GM23338 (cell line): ENCODE measurements at regions not wholly inside any gene's neighbourhood (a gene's known extent, or its start where the extent isn't known, plus 50 kb on each side); places are given as distances from the start of the nearest gene placed in this dataset.

Experiments used
- ATAC-seq: fragments of 200-7000 bp; cut with Tn5 transposase; 3 replicates; pipeline ENCODE4 v1.9.1; 2020
- DNase-seq: peaks from one replicate; pipeline ENCODE4 v3.0.0-alpha.2; 2015; ENCODE audit warnings: low spot score
- H2AFZ ChIP-seq: fragments of 200-600 bp; sonication (generic); 2 replicates; pipeline ENCODE4 v1.8.0; 2016; ENCODE audit warnings: antibody characterized with exemption, mild to moderate bottlenecking, moderate library complexity
- H3F3A ChIP-seq: fragments of 200-600 bp; sonication (generic); replicated peaks from 2 replicates; pipeline ENCODE4 v1.8.0; 2017; ENCODE audit warnings: antibody characterized with exemption, mixed run types, low read depth
- H3K27ac ChIP-seq: fragments of 200-600 bp; sonication (generic); 2 replicates; pipeline ENCODE4 v1.6.1; 2016; ENCODE audit warnings: low read depth
- H3K27me3 ChIP-seq: fragments of 200-600 bp; sonication (generic); 2 replicates; pipeline ENCODE4 v1.8.0; 2016; ENCODE audit warnings: mild to moderate bottlenecking, mixed run types, moderate library complexity; ENCODE audit not compliant: insufficient read depth
- H3K36me3 ChIP-seq: fragments of 200-600 bp; sonication (generic); 2 replicates; pipeline ENCODE4 v1.8.0; 2016; ENCODE audit warnings: mild to moderate bottlenecking; ENCODE audit not compliant: insufficient read depth
- H3K4me1 ChIP-seq: fragments of 200-600 bp; sonication (generic); 2 replicates; pipeline ENCODE4 v1.8.0; 2016; ENCODE audit warnings: mild to moderate bottlenecking, moderate library complexity; ENCODE audit not compliant: insufficient read depth
- H3K4me2 ChIP-seq: fragments of 200-600 bp; sonication (generic); 2 replicates; pipeline ENCODE4 v1.7.1; 2017; ENCODE audit warnings: mixed run types
- H3K4me3 ChIP-seq: fragments of 200-600 bp; sonication (generic); 2 replicates; pipeline ENCODE4 v1.6.1; 2016; ENCODE audit warnings: mixed run types
- H3K79me2 ChIP-seq: fragments of 200-600 bp; sonication (generic); replicated peaks from 2 replicates; pipeline ENCODE4 v1.8.0; 2017; ENCODE audit warnings: mild to moderate bottlenecking; ENCODE audit not compliant: insufficient read depth
- H3K9me2 ChIP-seq: fragments of 200-600 bp; sonication (generic); 2 replicates; pipeline ENCODE4 v1.8.0; 2017; ENCODE audit not compliant: insufficient read depth
- H4K20me1 ChIP-seq: fragments of 200-600 bp; sonication (generic); replicated peaks from 2 replicates; pipeline ENCODE4 v1.8.0; 2017; ENCODE audit warnings: mild to moderate bottlenecking; ENCODE audit not compliant: insufficient read depth
- H3K27ac Mint-ChIP-seq: 2 replicates; pipeline ENCODE4 v1.8.0; 2020; ENCODE audit warnings: inconsistent platforms, mild to moderate bottlenecking, moderate library complexity, mixed read lengths
- H3K27me3 Mint-ChIP-seq: 3 replicates; pipeline ENCODE4 v1.8.0; 2022; ENCODE audit warnings: low read depth, mild to moderate bottlenecking, moderate library complexity, mixed read lengths, inconsistent platforms; ENCODE audit not compliant: insufficient read depth, poor library complexity
- H3K36me3 Mint-ChIP-seq: 3 replicates; pipeline ENCODE4 v1.8.0; 2021; ENCODE audit warnings: low read depth, mild to moderate bottlenecking, inconsistent platforms, moderate library complexity, mixed read lengths
- H3K4me1 Mint-ChIP-seq: 3 replicates; pipeline ENCODE4 v1.8.0; 2020; ENCODE audit warnings: mild to moderate bottlenecking, inconsistent platforms, mixed read lengths
- H3K4me3 Mint-ChIP-seq: 3 replicates; pipeline ENCODE4 v1.8.0; 2021; ENCODE audit warnings: moderate library complexity, mild to moderate bottlenecking, inconsistent platforms, mixed read lengths
- H3K9me3 Mint-ChIP-seq: 3 replicates; pipeline ENCODE4 v1.8.0; 2020; ENCODE audit warnings: moderate library complexity, mild to moderate bottlenecking, inconsistent platforms, mixed read lengths
- POLR2AphosphoS5 ChIP-seq: IDR thresholded peaks from 2 replicates; pipeline ENCODE4 v1.6.1; 2016; ENCODE audit warnings: antibody characterized with exemption, low read depth
- TF ChIP-seq, protein P1 (sequence below): IDR thresholded peaks from one replicate; pipeline ENCODE4 v1.6.1; 2018; ENCODE audit warnings: antibody characterized with exemption; ENCODE audit not compliant: unreplicated experiment
- TF ChIP-seq, protein P2 (sequence below): fragments of 250-450 bp; sonication (Bioruptor Pico); IDR thresholded peaks from 2 replicates; pipeline ENCODE4 v1.5.0; 2020; ENCODE audit warnings: mild to moderate bottlenecking, moderate library complexity
- TF ChIP-seq, protein P3 (sequence below): IDR thresholded peaks from 2 replicates; pipeline ENCODE4 v1.6.1; 2016; ENCODE audit warnings: antibody characterized with exemption

GRCh38 chr2:128726911-128727310 is 408.2 kb upstream of the HS6ST1 start (continued):
- TF ChIP-seq, protein P1, sequence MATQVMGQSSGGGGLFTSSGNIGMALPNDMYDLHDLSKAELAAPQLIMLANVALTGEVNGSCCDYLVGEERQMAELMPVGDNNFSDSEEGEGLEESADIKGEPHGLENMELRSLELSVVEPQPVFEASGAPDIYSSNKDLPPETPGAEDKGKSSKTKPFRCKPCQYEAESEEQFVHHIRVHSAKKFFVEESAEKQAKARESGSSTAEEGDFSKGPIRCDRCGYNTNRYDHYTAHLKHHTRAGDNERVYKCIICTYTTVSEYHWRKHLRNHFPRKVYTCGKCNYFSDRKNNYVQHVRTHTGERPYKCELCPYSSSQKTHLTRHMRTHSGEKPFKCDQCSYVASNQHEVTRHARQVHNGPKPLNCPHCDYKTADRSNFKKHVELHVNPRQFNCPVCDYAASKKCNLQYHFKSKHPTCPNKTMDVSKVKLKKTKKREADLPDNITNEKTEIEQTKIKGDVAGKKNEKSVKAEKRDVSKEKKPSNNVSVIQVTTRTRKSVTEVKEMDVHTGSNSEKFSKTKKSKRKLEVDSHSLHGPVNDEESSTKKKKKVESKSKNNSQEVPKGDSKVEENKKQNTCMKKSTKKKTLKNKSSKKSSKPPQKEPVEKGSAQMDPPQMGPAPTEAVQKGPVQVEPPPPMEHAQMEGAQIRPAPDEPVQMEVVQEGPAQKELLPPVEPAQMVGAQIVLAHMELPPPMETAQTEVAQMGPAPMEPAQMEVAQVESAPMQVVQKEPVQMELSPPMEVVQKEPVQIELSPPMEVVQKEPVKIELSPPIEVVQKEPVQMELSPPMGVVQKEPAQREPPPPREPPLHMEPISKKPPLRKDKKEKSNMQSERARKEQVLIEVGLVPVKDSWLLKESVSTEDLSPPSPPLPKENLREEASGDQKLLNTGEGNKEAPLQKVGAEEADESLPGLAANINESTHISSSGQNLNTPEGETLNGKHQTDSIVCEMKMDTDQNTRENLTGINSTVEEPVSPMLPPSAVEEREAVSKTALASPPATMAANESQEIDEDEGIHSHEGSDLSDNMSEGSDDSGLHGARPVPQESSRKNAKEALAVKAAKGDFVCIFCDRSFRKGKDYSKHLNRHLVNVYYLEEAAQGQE = no peak

DNA sequence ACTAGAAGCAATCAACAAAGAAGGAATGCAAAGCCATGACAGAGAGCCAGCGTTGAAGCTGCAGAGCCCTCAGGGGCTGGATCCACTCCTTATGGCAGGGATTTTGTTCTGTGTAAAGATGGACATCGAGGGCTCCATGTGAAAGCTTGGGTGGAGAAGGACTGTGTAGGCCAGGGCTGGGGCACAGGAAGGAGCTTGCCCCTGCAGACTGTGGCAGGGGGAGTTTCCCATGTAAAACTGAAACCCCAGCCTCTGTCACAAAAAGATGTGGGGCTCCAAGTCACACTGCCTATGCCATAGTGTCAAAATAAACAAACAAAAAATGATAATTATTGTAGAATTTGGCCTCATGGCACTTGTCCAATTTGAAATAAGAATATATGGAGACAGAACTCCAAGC is 408.7 kb upstream of the HS6ST1 start:
- no peaks in the 10 kb centered on the region; the same call in 1 of the 3 replicates for H3K36me3 Mint-ChIP-seq
- peaks cover 3% of the 10 kb centered on the region; the same call in 2 of the 3 replicates for H3K4me1 Mint-ChIP-seq
- no peak overlapping the region for H3K4me2 ChIP-seq
- no peaks in the 10 kb centered on the region for H3F3A ChIP-seq
- H4K20me1 ChIP-seq = no peaks in the 10 kb centered on the region
- H3K79me2 ChIP-seq = no peaks in the 10 kb centered on the region
- DNase-seq = no peak
- TF ChIP-seq, protein P2, sequence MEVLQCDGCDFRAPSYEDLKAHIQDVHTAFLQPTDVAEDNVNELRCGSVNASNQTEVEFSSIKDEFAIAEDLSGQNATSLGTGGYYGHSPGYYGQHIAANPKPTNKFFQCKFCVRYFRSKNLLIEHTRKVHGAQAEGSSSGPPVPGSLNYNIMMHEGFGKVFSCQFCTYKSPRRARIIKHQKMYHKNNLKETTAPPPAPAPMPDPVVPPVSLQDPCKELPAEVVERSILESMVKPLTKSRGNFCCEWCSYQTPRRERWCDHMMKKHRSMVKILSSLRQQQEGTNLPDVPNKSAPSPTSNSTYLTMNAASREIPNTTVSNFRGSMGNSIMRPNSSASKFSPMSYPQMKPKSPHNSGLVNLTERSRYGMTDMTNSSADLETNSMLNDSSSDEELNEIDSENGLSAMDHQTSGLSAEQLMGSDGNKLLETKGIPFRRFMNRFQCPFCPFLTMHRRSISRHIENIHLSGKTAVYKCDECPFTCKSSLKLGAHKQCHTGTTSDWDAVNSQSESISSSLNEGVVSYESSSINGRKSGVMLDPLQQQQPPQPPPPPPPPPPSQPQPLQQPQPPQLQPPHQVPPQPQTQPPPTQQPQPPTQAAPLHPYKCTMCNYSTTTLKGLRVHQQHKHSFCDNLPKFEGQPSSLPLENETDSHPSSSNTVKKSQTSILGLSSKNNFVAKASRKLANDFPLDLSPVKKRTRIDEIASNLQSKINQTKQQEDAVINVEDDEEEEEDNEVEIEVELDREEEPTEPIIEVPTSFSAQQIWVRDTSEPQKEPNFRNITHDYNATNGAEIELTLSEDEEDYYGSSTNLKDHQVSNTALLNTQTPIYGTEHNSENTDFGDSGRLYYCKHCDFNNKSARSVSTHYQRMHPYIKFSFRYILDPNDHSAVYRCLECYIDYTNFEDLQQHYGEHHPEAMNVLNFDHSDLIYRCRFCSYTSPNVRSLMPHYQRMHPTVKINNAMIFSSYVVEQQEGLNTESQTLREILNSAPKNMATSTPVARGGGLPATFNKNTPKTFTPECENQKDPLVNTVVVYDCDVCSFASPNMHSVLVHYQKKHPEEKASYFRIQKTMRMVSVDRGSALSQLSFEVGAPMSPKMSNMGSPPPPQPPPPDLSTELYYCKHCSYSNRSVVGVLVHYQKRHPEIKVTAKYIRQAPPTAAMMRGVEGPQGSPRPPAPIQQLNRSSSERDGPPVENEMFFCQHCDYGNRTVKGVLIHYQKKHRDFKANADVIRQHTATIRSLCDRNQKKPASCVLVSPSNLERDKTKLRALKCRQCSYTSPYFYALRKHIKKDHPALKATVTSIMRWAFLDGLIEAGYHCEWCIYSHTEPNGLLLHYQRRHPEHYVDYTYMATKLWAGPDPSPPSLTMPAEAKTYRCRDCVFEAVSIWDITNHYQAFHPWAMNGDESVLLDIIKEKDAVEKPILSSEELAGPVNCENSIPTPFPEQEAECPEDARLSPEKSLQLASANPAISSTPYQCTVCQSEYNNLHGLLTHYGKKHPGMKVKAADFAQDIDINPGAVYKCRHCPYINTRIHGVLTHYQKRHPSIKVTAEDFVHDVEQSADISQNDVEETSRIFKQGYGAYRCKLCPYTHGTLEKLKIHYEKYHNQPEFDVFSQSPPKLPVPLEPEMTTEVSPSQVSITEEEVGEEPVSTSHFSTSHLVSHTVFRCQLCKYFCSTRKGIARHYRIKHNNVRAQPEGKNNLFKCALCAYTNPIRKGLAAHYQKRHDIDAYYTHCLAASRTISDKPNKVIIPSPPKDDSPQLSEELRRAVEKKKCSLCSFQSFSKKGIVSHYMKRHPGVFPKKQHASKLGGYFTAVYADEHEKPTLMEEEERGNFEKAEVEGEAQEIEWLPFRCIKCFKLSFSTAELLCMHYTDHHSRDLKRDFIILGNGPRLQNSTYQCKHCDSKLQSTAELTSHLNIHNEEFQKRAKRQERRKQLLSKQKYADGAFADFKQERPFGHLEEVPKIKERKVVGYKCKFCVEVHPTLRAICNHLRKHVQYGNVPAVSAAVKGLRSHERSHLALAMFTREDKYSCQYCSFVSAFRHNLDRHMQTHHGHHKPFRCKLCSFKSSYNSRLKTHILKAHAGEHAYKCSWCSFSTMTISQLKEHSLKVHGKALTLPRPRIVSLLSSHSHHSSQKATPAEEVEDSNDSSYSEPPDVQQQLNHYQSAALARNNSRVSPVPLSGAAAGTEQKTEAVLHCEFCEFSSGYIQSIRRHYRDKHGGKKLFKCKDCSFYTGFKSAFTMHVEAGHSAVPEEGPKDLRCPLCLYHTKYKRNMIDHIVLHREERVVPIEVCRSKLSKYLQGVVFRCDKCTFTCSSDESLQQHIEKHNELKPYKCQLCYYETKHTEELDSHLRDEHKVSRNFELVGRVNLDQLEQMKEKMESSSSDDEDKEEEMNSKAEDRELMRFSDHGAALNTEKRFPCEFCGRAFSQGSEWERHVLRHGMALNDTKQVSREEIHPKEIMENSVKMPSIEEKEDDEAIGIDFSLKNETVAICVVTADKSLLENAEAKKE = no peak
- no peak for TF ChIP-seq POLR2AphosphoS5
- TF ChIP-seq, protein P3, sequence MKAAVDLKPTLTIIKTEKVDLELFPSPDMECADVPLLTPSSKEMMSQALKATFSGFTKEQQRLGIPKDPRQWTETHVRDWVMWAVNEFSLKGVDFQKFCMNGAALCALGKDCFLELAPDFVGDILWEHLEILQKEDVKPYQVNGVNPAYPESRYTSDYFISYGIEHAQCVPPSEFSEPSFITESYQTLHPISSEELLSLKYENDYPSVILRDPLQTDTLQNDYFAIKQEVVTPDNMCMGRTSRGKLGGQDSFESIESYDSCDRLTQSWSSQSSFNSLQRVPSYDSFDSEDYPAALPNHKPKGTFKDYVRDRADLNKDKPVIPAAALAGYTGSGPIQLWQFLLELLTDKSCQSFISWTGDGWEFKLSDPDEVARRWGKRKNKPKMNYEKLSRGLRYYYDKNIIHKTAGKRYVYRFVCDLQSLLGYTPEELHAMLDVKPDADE = no peak
- TF ChIP-seq, protein P1 = no peak
- no peak overlapping the region for H3K27ac ChIP-seq
- H3K4me1 ChIP-seq = no peaks in the 10 kb centered on the region
- no peak overlapping the region for H3K4me3 Mint-ChIP-seq
- no peaks in the 10 kb centered on the region for H3K27me3 ChIP-seq
- no peak for ATAC-seq
- no peaks in the 10 kb centered on the region for H3K36me3 ChIP-seq
- peaks cover 1% of the 10 kb centered on the region for H3K27me3 Mint-ChIP-seq
- peaks cover 3% of the 10 kb centered on the region for H3K9me3 Mint-ChIP-seq
- H2AFZ ChIP-seq = no peak overlapping the region
- H3K9me2 ChIP-seq = no peaks in the 10 kb centered on the region
- no peak overlapping the region for H3K27ac Mint-ChIP-seq
- H3K4me3 ChIP-seq = no peak overlapping the region
